Mucosa of descending colon (tissue), 3 donors: ENCODE measurements at regions not wholly inside any gene's neighbourhood (a gene's known extent, or its start where the extent isn't known, plus 50 kb on each side); places are given as distances from the start of the nearest gene placed in this dataset.

ENCODE experiments used
- ATAC-seq: fragments of 200-7000 bp; cut with Tn5 transposase; one replicate; pipeline ENCODE4 v1.9.1; 2020; ENCODE audit warnings: mild to moderate bottlenecking, moderate library complexity
- DNase-seq, 3 donors: peaks; one replicate each; pipeline ENCODE4 v3.0.0-alpha.2; 2020
- H3K36me3 ChIP-seq: fragments of 200-600 bp; one replicate; pipeline ENCODE4 v1.8.0; 2021; ENCODE audit warnings: low read depth, mild to moderate bottlenecking
- H3K4me1 ChIP-seq: fragments of 200-600 bp; one replicate; pipeline ENCODE4 v1.8.0; 2021; ENCODE audit warnings: low read depth, mild to moderate bottlenecking
- H3K4me3 ChIP-seq: fragments of 200-600 bp; one replicate; pipeline ENCODE4 v1.8.0; 2021; ENCODE audit warnings: mild to moderate bottlenecking
- H3K9me3 ChIP-seq: fragments of 200-600 bp; one replicate; pipeline ENCODE4 v1.8.0; 2021; ENCODE audit warnings: mild to moderate bottlenecking
- intact Hi-C, 2 donors: fragments of 100-400 bp; cut with DNase I in 1 of 2; cut with micrococcal nuclease in 1 of 2; formaldehyde crosslinking; loops; one replicate each; pipeline versions ENCODE4 v1.11.0 to v1.11.1; 2022; cut with DNase I, micrococcal nuclease
- TF ChIP-seq, protein P1 (sequence below): fragments of 200-600 bp; IDR thresholded peaks from one replicate; pipeline ENCODE4 v1.8.0; 2022; ENCODE audit warnings: antibody characterized with exemption, mild to moderate bottlenecking
- donor health status: DM: no; HTN: no; CAD: no; lungs with moderate emphysema.
- donor health status: DM: no; HTN: no; CAD: no.
- donor health status: DM: no; HTN: yes; CAD: no.

DNA sequence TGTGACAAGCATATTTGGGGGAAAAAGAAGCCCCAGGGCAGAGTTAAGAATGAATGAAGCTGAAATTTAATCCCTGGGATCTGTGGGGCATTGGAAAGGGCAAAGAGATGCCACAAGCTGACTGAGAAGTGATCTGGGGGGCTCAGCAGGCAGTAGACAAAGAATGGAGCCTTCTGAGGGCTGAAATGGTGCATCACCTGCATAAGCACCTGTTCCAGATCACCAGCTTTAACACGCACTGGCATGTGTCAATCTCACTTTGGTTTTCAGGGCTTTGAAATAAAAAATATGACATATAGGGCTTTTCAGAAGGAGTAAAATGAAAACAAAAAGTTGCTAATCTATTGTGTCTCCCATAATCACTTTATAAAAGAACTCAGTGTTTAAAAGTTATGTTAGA, 210.8 kb upstream of the ARHGEF26 start:
- Histone ChIP-seq H3K4me1 (no peaks in the 10 kb centered on the region), H3K4me3 (no peak overlapping the region), H3K36me3 (no peaks in the 10 kb centered on the region), H3K9me3 (no peaks in the 10 kb centered on the region)
- TF ChIP-seq, protein P1, sequence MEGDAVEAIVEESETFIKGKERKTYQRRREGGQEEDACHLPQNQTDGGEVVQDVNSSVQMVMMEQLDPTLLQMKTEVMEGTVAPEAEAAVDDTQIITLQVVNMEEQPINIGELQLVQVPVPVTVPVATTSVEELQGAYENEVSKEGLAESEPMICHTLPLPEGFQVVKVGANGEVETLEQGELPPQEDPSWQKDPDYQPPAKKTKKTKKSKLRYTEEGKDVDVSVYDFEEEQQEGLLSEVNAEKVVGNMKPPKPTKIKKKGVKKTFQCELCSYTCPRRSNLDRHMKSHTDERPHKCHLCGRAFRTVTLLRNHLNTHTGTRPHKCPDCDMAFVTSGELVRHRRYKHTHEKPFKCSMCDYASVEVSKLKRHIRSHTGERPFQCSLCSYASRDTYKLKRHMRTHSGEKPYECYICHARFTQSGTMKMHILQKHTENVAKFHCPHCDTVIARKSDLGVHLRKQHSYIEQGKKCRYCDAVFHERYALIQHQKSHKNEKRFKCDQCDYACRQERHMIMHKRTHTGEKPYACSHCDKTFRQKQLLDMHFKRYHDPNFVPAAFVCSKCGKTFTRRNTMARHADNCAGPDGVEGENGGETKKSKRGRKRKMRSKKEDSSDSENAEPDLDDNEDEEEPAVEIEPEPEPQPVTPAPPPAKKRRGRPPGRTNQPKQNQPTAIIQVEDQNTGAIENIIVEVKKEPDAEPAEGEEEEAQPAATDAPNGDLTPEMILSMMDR, result no peak
- intact Hi-C loops, result no loop called here
- DNase-seq (no peak), ATAC-seq (no peak)

DNA sequence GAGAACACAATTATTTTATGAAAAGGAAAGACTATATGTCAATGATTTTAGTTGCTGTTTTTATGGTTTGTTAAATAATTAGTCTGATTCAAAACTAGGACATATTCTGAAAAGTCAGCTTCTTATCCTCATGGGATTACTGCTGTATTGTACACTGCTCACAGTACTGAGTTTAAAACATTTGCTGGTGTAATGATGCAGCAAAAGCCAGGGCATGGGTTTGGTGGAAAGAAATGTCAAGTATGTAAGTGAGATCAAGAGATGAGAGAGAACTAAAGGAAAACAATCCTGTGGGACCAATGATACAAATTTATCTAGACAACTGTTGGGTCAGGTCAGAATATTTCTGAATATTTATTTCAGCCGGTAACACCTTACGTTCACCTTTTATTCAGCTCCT, 210.1 kb upstream of the ARHGEF26 start:
- Histone ChIP-seq H3K4me1 (no peaks in the 10 kb centered on the region), H3K9me3 (no peaks in the 10 kb centered on the region), H3K4me3 (no peak overlapping the region), H3K36me3 (no peaks in the 10 kb centered on the region)
- intact Hi-C loops, result no loop called here
- ATAC-seq (no peak), DNase-seq (no peak)
- TF ChIP-seq, protein P1, result no peak

- H3K4me3 ChIP-seq, result no peak overlapping the region
- ATAC-seq (no peak), DNase-seq (no peak)
- H3K9me3 ChIP-seq, result no peaks in the 10 kb centered on the region
- H3K4me1 ChIP-seq, result no peaks in the 10 kb centered on the region
- intact Hi-C loops, result no loop called here
- H3K36me3 ChIP-seq, result no peaks in the 10 kb centered on the region
- TF ChIP-seq, protein P1, result no peak
Measured at GRCh38 chr3:153919773-153920172, 201.4 kb upstream of the ARHGEF26 start.

DNA sequence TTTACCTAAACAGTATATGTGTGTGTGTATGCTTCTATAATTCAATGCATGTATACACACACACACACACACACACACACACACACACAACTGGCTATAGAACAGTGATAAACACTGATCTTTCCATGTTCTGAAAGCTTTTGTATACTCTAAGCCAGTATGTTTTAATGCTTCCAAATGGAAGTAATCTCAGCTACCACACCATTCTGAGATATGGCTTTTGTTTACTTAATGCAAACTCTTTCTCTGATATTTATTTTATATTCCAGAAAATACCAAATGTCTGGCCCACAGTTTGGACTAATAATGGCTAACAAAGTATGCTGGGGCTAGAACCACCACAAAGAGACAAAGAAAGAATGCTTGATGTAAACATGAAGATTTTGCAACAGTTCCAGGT, 199.4 kb upstream of the ARHGEF26 start:
- DNase-seq (no peak), ATAC-seq (no peak)
- TF ChIP-seq, protein P1, result no peak
- no peak overlapping the region for H3K4me3 ChIP-seq
- H3K36me3 ChIP-seq, result no peaks in the 10 kb centered on the region
- intact Hi-C loops, result no loop called here
- no peaks in the 10 kb centered on the region for H3K9me3 ChIP-seq
- H3K4me1 ChIP-seq, result no peaks in the 10 kb centered on the region

GRCh38 chr3:153925841-153926514, 195.2 kb upstream of the ARHGEF26 start:
- intact Hi-C loops, result no loop called here
- Histone ChIP-seq H3K4me1 (no peaks in the 10 kb centered on the region), H3K36me3 (no peaks in the 10 kb centered on the region), H3K4me3 (no peak overlapping the region), H3K9me3 (no peaks in the 10 kb centered on the region)
- DNase-seq, result no peak
- TF ChIP-seq, protein P1, result no peak
- no peak for ATAC-seq

DNA sequence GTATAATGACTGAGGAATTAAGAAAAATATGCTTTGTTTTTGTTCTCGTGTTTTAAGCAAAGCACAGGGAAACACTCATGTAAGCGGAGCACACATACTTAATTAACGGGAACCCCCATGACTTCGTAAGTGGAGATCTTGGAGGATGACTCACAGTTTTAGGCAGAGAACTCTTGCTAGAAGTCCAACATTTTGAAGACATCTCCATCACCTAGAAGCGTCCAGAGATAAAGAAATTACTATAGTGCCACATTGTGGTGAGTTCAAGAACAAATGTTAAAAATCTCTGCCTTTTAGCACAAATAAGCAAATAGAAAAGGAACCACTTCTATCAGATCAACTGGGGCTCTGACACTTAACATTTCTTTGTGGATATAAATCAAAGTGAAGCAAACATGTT, 194.1 kb upstream of the ARHGEF26 start:
- H3K4me3 ChIP-seq, result no peak overlapping the region
- TF ChIP-seq, protein P1, result no peak
- DNase-seq (no peak), ATAC-seq (no peak)
- no peaks in the 10 kb centered on the region for H3K4me1 ChIP-seq
- intact Hi-C loops, result no loop called here
- H3K9me3 ChIP-seq, result no peaks in the 10 kb centered on the region
- H3K36me3 ChIP-seq, result no peaks in the 10 kb centered on the region
